ENCODE measurements at regions not wholly inside any gene's neighbourhood (a gene's known extent, or its start where the extent isn't known, plus 50 kb on each side); places are given as distances from the start of the nearest gene placed in this dataset.

- no peak for TF ChIP-seq Cebpa-rat (IDR thresholded peaks at IDR 0.05)
- H4K20me1 ChIP-seq = no peaks in the 10 kb centered on the region
Measured at GRCh38 chr10:70939441-70940003, 51.2 kb upstream of the PCBD1 start.

GRCh38 chr10:70940834-70941568 is 52.6 kb upstream of the PCBD1 start:
- Histone ChIP-seq H3K27ac (no peak overlapping the region), H3K4me3 (no peak overlapping the region), H3K4me2 (no peak overlapping the region), H3K27me3 (no peaks in the 10 kb centered on the region), H3K36me3 (no peaks in the 10 kb centered on the region), H3K9ac (no peak overlapping the region), H3K9me3 (no peaks in the 10 kb centered on the region), H3K4me1 (peaks cover 22% of the 10 kb centered on the region), H4K20me1 (no peaks in the 10 kb centered on the region)
- no peak for TF ChIP-seq Cebpa-rat (IDR thresholded peaks at IDR 0.05)

More at GRCh38 chr10:70939441-70940003, 51.2 kb upstream of the PCBD1 start:
- no peak overlapping the region for H3K9ac ChIP-seq
- H3K27me3 ChIP-seq = no peaks in the 10 kb centered on the region
- no peaks in the 10 kb centered on the region for H3K9me3 ChIP-seq
- no peak overlapping the region for H3K4me2 ChIP-seq
- H3K4me3 ChIP-seq = no peak overlapping the region
- H3K36me3 ChIP-seq = no peaks in the 10 kb centered on the region
- H3K27ac ChIP-seq = no peak overlapping the region
- peaks cover 37% of the 10 kb centered on the region for H3K4me1 ChIP-seq

- TF ChIP-seq Cebpa-rat (IDR thresholded peaks at IDR 0.05) = no peak
- H3K27me3 ChIP-seq = no peaks in the 10 kb centered on the region
- no peak overlapping the region for H3K9ac ChIP-seq
- peaks cover 16% of the 10 kb centered on the region; the same call in 1 of the 2 replicates for H3K4me1 ChIP-seq
- H3K4me2 ChIP-seq = no peak overlapping the region
- no peak overlapping the region for H3K4me3 ChIP-seq
- no peak overlapping the region for H3K27ac ChIP-seq
- no peaks in the 10 kb centered on the region for H4K20me1 ChIP-seq
- H3K36me3 ChIP-seq = no peaks in the 10 kb centered on the region
- H3K9me3 ChIP-seq = no peaks in the 10 kb centered on the region
Measured at GRCh38 chr10:70942125-70942524, 53.8 kb upstream of the PCBD1 start.

- Histone ChIP-seq H3K4me3 (no peak overlapping the region), H3K4me2 (no peak overlapping the region), H3K27ac (no peak overlapping the region), H3K4me1 (peaks cover 16% of the 10 kb centered on the region; the same call in 1 of the 2 replicates), H3K27me3 (no peaks in the 10 kb centered on the region), H3K9ac (no peak overlapping the region), H3K36me3 (no peaks in the 10 kb centered on the region), H3K9me3 (no peaks in the 10 kb centered on the region), H4K20me1 (no peaks in the 10 kb centered on the region)
- TF ChIP-seq Cebpa-rat (IDR thresholded peaks at IDR 0.05) = no peak
Measured at GRCh38 chr10:70942725-70943124, 54.4 kb upstream of the PCBD1 start.

- Histone ChIP-seq H3K4me1 (peaks cover 16% of the 10 kb centered on the region; the same call in 1 of the 2 replicates), H4K20me1 (no peaks in the 10 kb centered on the region), H3K4me3 (no peak overlapping the region), H3K27me3 (no peaks in the 10 kb centered on the region), H3K36me3 (no peaks in the 10 kb centered on the region), H3K9me3 (no peaks in the 10 kb centered on the region), H3K27ac (no peak overlapping the region), H3K4me2 (no peak overlapping the region), H3K9ac (no peak overlapping the region)
- TF ChIP-seq Cebpa-rat (IDR thresholded peaks at IDR 0.05) = no peak
Measured at GRCh38 chr10:70943249-70943648, 54.9 kb upstream of the PCBD1 start.

- no peak for TF ChIP-seq Cebpa-rat (IDR thresholded peaks at IDR 0.05)
- Histone ChIP-seq H3K36me3 (no peaks in the 10 kb centered on the region), H3K4me1 (peaks cover 10% of the 10 kb centered on the region; the same call in 1 of the 2 replicates), H3K27me3 (no peaks in the 10 kb centered on the region), H3K4me3 (no peak overlapping the region), H3K4me2 (no peak overlapping the region), H3K9ac (no peak overlapping the region), H4K20me1 (no peaks in the 10 kb centered on the region), H3K27ac (no peak overlapping the region), H3K9me3 (no peaks in the 10 kb centered on the region)
Measured at GRCh38 chr10:70943841-70944466, 55.6 kb upstream of the PCBD1 start.

GRCh38 chr10:70950037-70950436 is 61.7 kb upstream of the PCBD1 start:
- no peaks in the 10 kb centered on the region for H3K27me3 ChIP-seq
- no peak for TF ChIP-seq Cebpa-rat (IDR thresholded peaks at IDR 0.05)
- H3K9ac ChIP-seq = no peak overlapping the region
- H3K4me1 ChIP-seq = no peaks in the 10 kb centered on the region
- H4K20me1 ChIP-seq = no peaks in the 10 kb centered on the region
- no peak overlapping the region for H3K4me2 ChIP-seq
- H3K4me3 ChIP-seq = no peak overlapping the region
- no peaks in the 10 kb centered on the region for H3K9me3 ChIP-seq
- H3K27ac ChIP-seq = no peak overlapping the region
- no peaks in the 10 kb centered on the region for H3K36me3 ChIP-seq

- Histone ChIP-seq H3K4me3 (no peak overlapping the region), H3K9me3 (no peaks in the 10 kb centered on the region), H4K20me1 (no peaks in the 10 kb centered on the region), H3K27ac (no peak overlapping the region), H3K27me3 (no peaks in the 10 kb centered on the region), H3K4me1 (no peaks in the 10 kb centered on the region), H3K36me3 (no peaks in the 10 kb centered on the region), H3K9ac (no peak overlapping the region), H3K4me2 (no peak overlapping the region)
- no peak for TF ChIP-seq Cebpa-rat (IDR thresholded peaks at IDR 0.05)
Measured at GRCh38 chr10:70950801-70951200, 62.4 kb upstream of the PCBD1 start.

- Histone ChIP-seq H3K4me1 (no peaks in the 10 kb centered on the region), H3K4me2 (no peak overlapping the region), H3K9ac (no peak overlapping the region), H3K9me3 (no peaks in the 10 kb centered on the region), H3K4me3 (no peak overlapping the region), H3K27me3 (no peaks in the 10 kb centered on the region), H4K20me1 (no peaks in the 10 kb centered on the region), H3K27ac (no peak overlapping the region), H3K36me3 (no peaks in the 10 kb centered on the region)
- TF ChIP-seq Cebpa-rat (IDR thresholded peaks at IDR 0.05) = no peak
Measured at GRCh38 chr10:70952401-70952800, 64.0 kb upstream of the PCBD1 start.

GRCh38 chr10:70952921-70953320 is 64.6 kb upstream of the PCBD1 start:
- TF ChIP-seq Cebpa-rat (IDR thresholded peaks at IDR 0.05) = no peak
- Histone ChIP-seq H3K9ac (no peak overlapping the region), H3K4me1 (no peaks in the 10 kb centered on the region), H3K4me3 (no peak overlapping the region), H3K27me3 (no peaks in the 10 kb centered on the region), H4K20me1 (no peaks in the 10 kb centered on the region), H3K4me2 (no peak overlapping the region), H3K36me3 (no peaks in the 10 kb centered on the region), H3K27ac (no peak overlapping the region), H3K9me3 (no peaks in the 10 kb centered on the region)

All from BLaER1 (cell line).